ENCODE measurements at regions not wholly inside any gene's neighbourhood (a gene's known extent, or its start where the extent isn't known, plus 50 kb on each side); places are given as distances from the start of the nearest gene placed in this dataset.

GRCh38 chr6:41411961-41412360 lies 76.6 kb downstream of the NCR2 start:
- no peak for TF ChIP-seq EZH2 (IDR thresholded peaks at IDR 0.05)
- no peak for TF ChIP-seq POLR2AphosphoS5 (IDR thresholded peaks at IDR 0.05; ENCODE audit: borderline replicate concordance, low read depth, low read length)
- TF ChIP-seq FOXP2 (optimal IDR thresholded peaks at IDR 0.05; ENCODE audit: control extremely low read depth, extremely low read length, insufficient read depth), result no peak
